ENCODE measurements at regions not wholly inside any gene's neighbourhood (a gene's known extent, or its start where the extent isn't known, plus 50 kb on each side); places are given as distances from the start of the nearest gene placed in this dataset.

- no peak for DNase-seq (ENCODE audit: low read depth, low spot score)
These were observed 53.8 kb upstream of the SLC66A3 start for GRCh38 chr2:11101430-11101829.

- no peak for DNase-seq (ENCODE audit: low read depth, low spot score)
These were observed 52.8 kb upstream of the SLC66A3 start for GRCh38 chr2:11102466-11102865.

GRCh38 chr2:11102956-11103860 lies 52.1 kb upstream of the SLC66A3 start:
- DNase-seq (ENCODE audit: low read depth, low spot score), result no peak

GRCh38 chr2:11103984-11104793 lies 51.1 kb upstream of the SLC66A3 start:
- no peak for DNase-seq (ENCODE audit: low read depth, low spot score)

GRCh38 chr2:11104794-11105660 lies 50.2 kb upstream of the SLC66A3 start:
- DNase-seq (ENCODE audit: low read depth, low spot score), result no peak
